Right ventricle myocardium superior (tissue), 1 donor: ENCODE measurements at regions not wholly inside any gene's neighbourhood (a gene's known extent, or its start where the extent isn't known, plus 50 kb on each side); places are given as distances from the start of the nearest gene placed in this dataset.
A peak's percentile ranks its signal among the peaks of the same experiment; 100 is the strongest.
"Not testable (repeated sequence)": the region's sequence is repeated elsewhere in the genome, so short reads cannot be mapped to it uniquely, and the experiment has no call there.

Experiments used
- ATAC-seq: fragments of 200-7000 bp; cut with Tn5 transposase; one replicate; pipeline ENCODE4 v1.9.1; 2020; ENCODE audit warnings: mild to moderate bottlenecking; ENCODE audit not compliant: poor library complexity
- DNase-seq: peaks from one replicate; pipeline ENCODE4 v3.0.0-alpha.2; 2020
- intact Hi-C: fragments of 100-400 bp; cut with DNase I; formaldehyde crosslinking; loops from one replicate; pipeline ENCODE4 v1.11.2; 2022
- donor health status: DM: no; HTN: yes; CAD: no; lungs with severe emphysema.

DNA sequence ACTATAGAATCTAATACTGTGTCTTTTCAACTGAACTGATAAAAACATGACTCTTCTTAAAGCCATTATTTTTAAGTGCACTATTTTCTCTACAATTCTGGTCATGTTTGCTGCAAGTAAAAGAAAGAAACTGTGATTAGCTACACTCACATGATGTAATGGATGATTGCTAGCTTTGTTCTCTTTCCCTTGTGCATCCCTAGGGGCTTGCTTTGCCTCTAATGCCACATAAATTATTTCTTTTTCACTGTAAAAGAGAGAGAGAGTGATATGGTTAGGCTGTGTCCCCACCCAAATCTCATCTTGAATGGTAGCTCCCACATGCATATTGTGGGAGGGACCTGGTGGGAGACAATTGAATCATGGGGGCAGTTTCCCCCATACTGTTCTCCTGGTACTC lies 630.2 kb upstream of the NR3C2 start:
- DNase-seq (no peak), ATAC-seq (no peak)
- intact Hi-C loops: no loop called here

DNA sequence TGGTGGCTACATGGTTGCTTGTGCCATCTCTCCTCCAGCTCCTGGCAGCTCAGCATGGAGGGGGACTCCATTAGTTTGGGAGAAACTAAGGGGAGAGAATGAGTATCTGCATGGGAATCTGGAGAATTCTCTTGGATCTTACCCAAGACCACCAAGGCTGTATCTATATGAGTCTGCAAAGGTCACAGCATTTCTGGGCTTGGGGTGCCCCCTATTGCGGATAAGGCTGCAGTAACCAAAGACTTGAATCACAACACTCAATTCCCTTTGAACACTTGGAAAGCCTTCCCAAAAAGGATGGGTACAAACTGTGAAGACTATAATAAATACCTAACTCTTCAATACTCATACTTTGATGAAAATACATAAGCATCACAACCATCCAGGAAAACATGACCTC lies 623.5 kb upstream of the NR3C2 start:
- intact Hi-C loops: no loop called here
- no peak for ATAC-seq
- DNase-seq: no peak

DNA sequence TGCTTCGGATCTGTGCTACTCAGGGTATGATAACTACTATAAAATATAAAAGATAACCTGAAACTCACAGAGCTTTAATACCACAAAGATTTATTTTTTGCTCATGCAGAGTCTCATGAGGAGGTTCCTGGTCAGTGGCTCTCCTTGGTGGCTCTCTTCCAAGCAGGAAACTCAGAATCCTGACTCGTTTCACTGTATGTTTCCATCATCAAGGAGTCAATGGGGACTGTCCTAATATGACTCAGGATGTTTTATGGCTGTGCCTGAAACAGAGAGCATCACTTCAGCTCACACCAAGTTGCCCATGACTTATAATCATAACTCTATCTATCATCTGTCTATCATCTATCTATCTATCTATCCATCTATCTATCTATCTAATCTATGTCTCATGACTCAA lies 620.8 kb upstream of the NR3C2 start:
- ATAC-seq: no peak
- intact Hi-C loops: no loop called here
- no peak for DNase-seq

DNA sequence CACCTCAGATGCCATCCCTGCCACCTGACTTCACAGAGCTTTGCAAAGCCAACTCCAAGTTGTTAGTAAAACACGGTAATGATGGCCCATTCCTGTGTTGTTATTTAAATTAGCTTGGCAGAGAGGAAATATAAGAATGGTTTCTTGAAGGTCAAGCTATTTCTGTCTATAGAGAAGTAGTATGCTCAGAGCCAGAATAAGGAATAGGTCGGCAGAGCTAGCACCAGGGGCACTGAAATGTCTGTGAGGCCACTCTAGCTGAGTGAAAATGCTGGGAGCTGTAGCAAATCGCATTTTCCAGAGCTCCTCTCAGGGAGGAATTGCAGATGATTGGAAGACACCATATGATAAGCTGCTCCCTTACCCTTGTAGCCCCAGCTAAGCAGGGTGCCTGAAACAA lies 615.4 kb upstream of the NR3C2 start:
- no peak for DNase-seq
- no peak for ATAC-seq
- intact Hi-C loops: no loop called here

DNA sequence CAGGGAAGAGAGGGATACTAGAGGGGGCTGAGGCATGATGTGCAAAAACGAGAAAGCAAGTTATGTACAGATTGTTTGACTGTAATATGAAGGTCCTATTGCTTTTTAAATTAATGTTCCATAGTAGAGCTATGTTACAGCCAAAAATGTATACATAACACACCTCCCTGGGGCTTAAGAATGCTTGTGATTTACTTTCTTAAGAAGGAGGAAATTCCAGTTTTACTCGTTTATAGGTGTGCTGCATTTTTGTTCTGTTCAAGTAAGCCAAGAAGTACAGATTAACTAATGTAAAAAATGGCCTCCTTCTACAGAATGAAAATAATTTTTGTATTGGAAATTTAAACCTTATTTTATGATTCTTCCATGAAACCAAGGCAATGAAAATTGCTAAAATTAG lies 614.4 kb upstream of the NR3C2 start:
- intact Hi-C loops: no loop called here
- no peak for ATAC-seq
- no peak for DNase-seq

DNA sequence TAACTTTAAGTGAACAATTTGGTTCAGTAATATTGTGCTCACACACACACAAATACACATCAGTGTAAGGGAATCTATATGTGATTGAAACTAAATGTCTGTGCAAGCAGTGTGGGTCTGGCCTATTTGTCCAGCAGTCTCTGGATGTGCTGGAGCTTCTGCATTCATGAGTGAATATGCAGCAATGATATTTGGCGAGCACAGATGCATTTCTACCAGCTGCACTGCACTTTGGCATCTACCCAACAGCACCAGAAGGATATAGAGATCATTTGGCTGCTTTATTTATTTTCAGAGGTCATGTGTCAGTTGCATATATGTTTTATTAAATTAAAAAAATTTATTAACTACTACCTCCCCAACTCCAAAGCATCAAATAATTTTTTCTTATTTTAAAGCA lies 613.4 kb upstream of the NR3C2 start:
- no peak for ATAC-seq
- intact Hi-C loops: no loop called here
- DNase-seq: no peak

DNA sequence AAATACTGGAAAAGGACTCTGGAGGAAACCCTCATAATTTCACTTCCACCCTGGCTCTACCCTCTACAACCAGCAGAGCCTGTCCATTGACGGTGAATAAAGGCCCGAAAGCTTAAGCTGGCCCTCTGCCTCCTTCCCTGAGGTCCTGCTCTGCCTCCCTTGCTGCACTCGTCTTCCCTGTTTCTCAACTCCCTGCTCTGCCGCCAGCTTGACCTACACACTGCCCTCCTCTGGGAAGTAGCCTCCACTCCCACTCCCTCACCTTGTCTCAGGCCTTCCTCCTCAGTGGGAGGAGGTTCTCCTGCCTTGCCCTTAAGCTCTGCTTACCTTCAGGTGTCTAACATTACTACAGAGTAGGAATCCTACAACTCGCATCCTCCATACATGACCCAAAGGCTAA lies 608.6 kb upstream of the NR3C2 start:
- DNase-seq: no peak
- intact Hi-C loops: no loop called here
- no peak for ATAC-seq

DNA sequence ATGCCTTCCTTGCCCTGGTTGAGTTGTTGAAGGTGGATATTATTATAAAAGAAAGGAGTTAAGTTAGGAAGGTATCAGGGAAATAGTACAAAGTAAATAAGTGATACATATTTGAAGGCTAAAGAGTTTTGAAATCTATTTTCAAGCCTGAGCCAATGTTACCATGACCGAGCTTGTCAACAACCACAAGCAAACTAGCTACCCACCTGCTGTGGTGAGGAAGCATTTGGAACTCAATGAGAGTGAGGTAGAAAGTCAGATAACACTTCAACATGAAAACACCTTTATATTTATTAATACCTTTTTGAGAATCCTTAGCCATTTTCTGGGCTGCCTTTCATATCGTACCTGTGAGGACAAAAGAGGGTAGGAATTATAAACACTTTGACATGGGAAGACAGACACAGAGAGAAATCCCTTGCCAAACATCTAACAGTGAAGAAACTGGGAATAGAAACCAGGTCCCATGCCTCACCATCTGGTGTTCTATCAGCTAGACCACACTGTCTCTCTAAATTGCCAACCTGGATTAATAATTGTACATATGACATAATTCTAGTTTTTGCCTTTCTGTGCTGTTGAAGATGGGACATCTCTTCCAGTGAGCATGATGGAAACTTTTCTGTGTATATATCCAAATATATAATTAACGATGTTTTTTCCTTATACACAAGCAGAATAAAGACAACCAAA lies 606.4 kb upstream of the NR3C2 start:
- intact Hi-C loops: no loop called here
- DNase-seq (no peak), ATAC-seq (no peak)

DNA sequence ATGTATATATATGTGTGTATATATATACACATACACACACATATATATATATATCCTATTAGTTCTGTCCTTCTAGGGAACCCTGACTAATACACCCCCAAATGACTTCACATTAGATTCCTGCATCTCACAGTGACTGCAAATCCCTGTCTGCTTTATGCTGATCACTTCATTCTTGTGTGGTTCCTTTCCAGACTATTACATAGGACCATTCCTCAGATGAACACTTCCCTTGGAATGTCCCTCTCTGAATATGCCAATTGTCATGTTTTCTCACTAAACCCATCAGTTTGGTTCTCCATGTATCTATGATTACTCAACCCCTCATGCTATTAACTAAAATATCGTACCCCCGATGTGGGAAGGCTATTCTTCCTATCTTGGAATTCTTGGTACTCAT lies 605.2 kb upstream of the NR3C2 start:
- ATAC-seq (no peak), DNase-seq (no peak)
- intact Hi-C loops: no loop called here

DNA sequence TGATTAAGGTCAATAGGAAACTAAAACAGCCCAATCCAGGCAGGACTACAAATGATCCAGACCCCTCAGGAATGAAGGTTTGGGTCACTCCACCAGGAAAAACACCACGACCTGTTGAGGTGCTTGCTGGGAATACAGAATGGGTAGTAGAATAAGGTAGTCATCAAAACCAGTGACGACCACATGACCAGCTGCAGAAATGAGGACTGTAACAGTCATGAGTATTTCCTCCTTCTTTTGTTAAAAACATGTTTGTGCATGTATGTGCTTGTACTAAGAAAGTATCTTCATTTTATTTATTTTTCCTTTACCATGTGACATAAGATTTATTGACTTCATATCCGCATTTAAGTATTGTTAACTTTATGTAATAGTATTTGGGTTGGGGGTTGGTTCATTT lies 603.5 kb upstream of the NR3C2 start:
- intact Hi-C loops: no loop called here
- no peak for DNase-seq
- no peak for ATAC-seq

DNA sequence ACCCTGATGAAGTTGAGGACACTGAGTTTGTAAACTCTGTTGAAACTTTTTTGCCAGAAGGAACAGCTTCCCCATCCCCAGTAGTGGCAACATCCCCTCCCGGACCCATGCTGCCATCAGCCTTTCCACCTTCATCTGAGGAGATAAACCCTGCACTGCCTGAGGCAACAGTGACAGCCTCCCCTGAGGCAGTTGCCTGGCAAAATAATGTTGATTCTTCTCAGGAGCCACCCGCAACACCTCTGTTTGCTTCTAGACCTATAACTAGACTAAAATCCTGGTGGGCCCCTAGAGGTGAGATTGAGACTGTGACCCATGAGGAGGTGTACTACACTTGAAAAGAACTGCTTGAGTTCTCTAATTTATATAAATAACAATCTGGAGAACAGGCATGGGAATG lies 597.6 kb upstream of the NR3C2 start:
- intact Hi-C loops, DNase-seq, ATAC-seq: not testable (repeated sequence)

DNA sequence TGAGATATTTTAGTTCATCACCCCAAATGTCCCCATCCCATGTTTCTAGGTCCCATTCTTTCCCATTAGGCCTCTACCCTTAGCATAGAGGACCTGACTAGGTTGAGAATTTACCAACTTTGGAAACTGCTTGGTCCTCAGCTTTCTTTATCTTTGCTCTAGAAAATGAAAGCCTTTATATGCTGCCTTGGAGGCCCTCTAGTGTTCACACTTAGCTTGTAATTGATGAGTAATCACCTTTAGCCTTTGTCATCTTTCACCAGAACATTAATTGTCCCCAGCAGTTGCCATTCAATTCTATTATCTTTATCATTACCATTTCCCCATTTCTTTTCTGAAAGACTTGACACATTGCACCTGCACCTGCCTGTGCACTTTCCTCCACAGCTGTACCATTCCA lies 589.2 kb upstream of the NR3C2 start:
- no peak for DNase-seq
- intact Hi-C loops: no loop called here

DNA sequence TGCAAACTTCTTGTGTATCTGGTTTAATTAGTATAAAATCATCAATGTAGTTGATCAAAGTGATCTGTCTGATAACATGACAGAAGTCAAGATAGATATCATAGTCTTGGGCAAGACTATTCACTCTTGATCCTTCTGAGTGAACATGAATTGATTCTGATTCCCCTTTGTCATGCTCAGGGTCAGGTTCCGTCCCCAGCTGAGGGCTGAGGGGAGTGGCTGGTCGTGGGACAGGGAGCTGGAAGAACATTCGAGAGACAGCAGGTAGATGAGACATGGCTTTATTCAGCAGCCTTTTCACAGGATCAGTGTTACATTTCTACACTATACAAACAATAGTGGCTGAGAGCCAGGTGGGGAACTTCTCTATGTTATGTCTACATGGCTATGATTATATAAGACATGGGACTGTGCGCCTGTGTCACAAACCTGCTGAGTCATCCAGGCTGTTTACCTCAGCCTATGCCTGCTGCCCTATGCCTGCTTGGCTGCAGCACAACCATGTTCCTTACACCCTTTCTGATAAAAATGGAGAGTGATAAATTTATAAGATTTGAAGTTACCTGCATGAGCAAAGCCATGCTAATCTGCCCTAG lies 586.9 kb upstream of the NR3C2 start:
- DNase-seq: no peak
- intact Hi-C loops: no loop called here
- no peak for ATAC-seq

More for the DNA sequence above, 589.2 kb upstream of the NR3C2 start:
- peak; percentile 49 for ATAC-seq

DNA sequence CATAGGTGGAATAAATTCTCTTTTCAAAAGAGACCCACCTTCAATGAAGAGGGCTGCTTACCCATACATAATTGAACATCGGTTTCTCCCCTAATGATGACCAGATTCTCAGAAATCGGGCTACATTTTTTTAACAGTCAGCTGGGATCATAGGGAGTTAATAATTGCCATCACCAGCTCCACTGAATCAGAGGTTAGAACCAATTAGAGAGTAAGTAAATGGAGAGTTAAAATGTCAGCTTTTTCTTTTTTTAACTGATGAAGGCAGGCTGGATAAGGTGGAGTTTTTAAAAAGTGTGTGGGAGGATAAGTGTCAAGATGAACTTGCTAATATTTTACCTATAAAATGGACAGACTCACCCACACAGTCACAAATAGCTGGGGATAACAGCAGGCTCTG lies 584.5 kb upstream of the NR3C2 start:
- DNase-seq: no peak
- intact Hi-C loops: no loop called here
- ATAC-seq: no peak

DNA sequence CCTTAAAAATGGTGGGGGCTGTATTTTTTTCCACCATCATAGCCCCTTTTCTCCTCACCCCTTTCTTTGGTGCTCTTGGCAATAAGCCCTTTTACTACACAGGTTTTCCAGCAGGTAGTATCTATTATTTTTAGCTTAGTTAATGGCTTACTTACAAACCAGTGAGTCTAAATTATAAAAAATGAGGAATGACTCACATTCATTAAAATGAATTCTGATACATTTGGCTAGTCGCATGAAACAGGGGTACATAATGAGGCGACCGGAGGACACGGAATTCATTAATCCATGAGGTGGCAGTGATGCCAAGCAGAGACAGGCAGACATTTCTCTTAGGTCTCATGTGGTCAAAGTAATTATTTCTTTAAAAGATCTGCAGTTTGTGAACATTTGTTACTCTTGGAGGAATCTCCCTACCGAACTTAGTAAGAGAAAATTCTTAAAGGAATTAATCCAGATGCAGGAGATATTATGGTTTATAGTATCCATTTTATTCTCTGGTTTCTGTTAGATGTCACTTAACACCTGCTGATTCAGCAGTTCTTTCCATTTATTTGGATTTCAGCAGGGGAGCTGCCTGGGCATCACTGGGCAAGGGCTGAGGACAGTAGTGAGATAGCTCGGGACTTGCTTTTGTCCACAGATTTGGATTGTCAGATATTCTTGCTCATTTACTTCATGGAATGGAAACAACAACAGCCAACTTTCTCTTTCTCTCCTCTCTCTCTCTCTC lies 575.0 kb upstream of the NR3C2 start:
- intact Hi-C loops: no loop called here
- ATAC-seq (no peak), DNase-seq (no peak)

DNA sequence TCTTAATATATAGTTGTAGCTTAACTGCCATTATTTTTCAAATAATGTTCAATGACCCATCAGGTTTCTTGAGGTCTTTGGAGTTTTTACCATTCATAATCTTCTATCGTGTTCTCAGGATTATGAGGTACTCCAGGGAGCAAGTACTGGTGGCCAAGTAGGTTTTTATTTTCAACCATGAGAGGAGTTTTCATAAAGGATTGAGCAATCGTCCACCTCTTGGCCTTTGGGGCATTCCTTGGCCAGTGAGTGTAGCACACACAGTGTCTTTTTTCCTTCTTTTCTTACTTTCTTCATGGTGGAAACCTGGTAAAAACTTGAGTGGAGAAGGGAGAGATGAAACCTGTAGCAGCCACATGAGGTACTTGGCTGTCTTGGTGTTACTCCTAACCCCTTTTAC lies 567.0 kb upstream of the NR3C2 start:
- intact Hi-C loops: no loop called here
- ATAC-seq (no peak), DNase-seq (no peak)

DNA sequence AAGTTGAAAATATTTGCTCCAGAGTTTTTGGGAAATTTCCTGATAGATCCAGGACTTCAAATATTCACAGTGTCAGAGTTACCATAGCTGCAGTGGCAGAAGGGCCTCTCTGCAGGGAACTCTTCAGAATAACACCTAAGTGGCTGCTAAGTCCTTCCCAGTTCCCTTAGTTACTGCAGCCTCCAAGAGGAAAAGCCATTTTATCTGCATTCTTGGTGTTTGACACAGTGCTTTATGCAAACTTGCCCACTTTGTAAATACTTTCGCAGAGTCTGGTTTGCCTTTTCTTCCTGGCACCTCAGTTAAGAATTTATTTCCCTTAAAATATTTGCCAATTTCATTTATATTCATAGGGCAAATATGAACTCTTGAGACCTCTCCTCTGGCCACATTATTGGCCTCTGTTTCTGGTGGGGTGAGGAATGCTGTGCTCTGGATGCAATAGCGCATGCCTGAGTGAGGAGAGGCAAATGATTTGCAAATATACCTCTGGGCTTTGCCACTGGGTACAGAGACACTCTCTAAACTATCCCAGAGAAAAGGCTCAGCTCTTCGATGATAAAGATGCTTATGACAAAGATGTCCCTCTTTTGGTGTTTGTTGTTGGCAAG lies 566.3 kb upstream of the NR3C2 start:
- no peak for DNase-seq
- intact Hi-C loops: no loop called here
- no peak for ATAC-seq

DNA sequence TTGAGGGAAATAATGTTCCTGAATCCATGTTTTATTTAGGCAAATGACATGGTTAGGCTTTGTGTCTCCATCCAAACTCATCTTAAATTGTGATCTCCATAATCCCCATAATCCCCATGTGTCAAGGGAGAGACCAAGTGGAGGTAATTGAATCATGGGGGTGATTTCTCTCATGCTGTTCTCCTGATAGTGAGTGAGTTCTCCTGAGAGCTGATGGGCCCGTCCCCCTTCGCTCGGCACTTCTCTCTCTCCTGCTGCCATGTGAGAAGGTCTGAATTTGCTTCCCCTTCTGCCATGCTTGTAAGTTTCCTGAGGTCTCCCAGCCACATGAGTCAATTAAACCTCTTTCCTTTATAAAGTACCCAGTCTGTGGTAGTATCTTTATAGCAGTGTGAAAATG lies 563.0 kb upstream of the NR3C2 start:
- DNase-seq (no peak), ATAC-seq (no peak)
- intact Hi-C loops: no loop called here

DNA sequence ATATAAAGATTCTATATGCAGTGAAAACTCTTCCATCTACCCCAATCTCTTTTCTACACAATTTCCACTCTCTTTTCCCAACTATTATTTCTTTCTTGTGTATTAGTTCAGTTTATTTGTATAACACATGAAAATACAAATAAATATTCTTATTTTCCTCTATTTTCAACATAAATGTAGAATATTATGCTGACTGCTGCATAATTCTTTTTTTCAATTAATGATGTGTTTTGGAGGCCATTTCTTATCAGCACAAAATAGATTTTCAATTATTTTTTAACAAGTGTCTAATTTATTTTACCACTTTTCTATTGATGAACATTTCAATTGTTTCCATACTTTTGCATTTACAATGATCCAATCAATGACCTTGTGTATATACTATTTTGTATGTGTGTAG lies 557.7 kb upstream of the NR3C2 start:
- ATAC-seq (no peak), DNase-seq (no peak)
- intact Hi-C loops: no loop called here

DNA sequence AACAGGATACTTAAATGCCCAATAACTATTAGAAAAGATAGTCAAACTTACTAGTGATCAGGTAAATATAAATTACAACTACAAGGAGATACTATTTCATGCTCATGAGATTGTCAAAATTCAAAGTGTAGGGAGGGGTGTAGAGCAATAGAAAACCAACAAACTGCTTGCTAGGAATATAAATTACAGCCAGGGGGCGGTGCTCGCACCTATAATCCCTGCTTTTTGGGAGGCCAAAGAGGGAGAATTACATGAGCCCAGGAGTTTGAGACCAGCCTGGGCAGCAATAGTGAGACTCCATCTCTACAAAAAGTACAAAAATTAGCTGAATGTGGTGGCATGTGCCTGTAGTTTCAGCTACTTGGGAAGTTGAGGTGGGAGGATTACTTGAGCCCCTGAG lies 556.5 kb upstream of the NR3C2 start:
- DNase-seq (no peak), ATAC-seq (no peak)
- intact Hi-C loops: no loop called here
